AG09319 (cell line): ENCODE measurements at regions not wholly inside any gene's neighbourhood (a gene's known extent, or its start where the extent isn't known, plus 50 kb on each side); places are given as distances from the start of the nearest gene placed in this dataset.

Experiments used
- DNase-seq: peaks from one replicate; pipeline ENCODE4 v3.0.0-alpha.2; 2010; ENCODE audit warnings: low read depth; ENCODE audit errors: extremely low read depth
- CTCF ChIP-seq: IDR thresholded peaks from 2 replicates; pipeline ENCODE4 v1.5.1; 2011; ENCODE audit warnings: low read depth, mild to moderate bottlenecking, inconsistent platforms, low read length, moderate library complexity

- TF ChIP-seq CTCF, result no peak
- no peak for DNase-seq
Measured at GRCh38 chr7:18353339-18353738, 142.2 kb upstream of the HDAC9 start.

GRCh38 chr7:18354108-18355085 lies 141.2 kb upstream of the HDAC9 start:
- TF ChIP-seq CTCF, result no peak
- no peak for DNase-seq

- no peak for DNase-seq
- TF ChIP-seq CTCF, result peak; percentile 62
Measured at GRCh38 chr7:18356191-18356645, 139.3 kb upstream of the HDAC9 start.

- no peak for DNase-seq
- TF ChIP-seq CTCF, result peak; percentile 5
Measured at GRCh38 chr7:18357691-18358090, 137.9 kb upstream of the HDAC9 start.

- DNase-seq, result no peak
- no peak for TF ChIP-seq CTCF
Measured at GRCh38 chr7:18361756-18362155, 133.8 kb upstream of the HDAC9 start.

- no peak for DNase-seq
- TF ChIP-seq CTCF, result no peak
Measured at GRCh38 chr7:18363751-18364380, 131.7 kb upstream of the HDAC9 start.

- TF ChIP-seq CTCF, result no peak
- DNase-seq, result no peak
Measured at GRCh38 chr7:18364396-18364795, 131.2 kb upstream of the HDAC9 start.
